Stimulated activated effector memory CD8-positive, alpha-beta T cell treated with anti-CD3 and anti-CD28 coated beads, Interleukin-12 subunit alpha, Interleukin-12 subunit beta, amount 100 ng/mL, for 72 hours (primary cell): ENCODE measurements at regions not wholly inside any gene's neighbourhood (a gene's known extent, or its start where the extent isn't known, plus 50 kb on each side); places are given as distances from the start of the nearest gene placed in this dataset.

Source experiments
- ATAC-seq: fragments of 150-1000 bp; cut with Tn5 transposase; 2 replicates; pipeline ENCODE4 v1.10.0; 2021
- DNase-seq, 2 donors: peaks; one replicate each; pipeline ENCODE4 v3.0.0; 2021 to 2022; ENCODE audit warnings: low spot score in 2 of 2
- H3K27ac Mint-ChIP-seq: one replicate; pipeline ENCODE4 v1.8.0; 2022; ENCODE audit warnings: mild to moderate bottlenecking, mixed read lengths
- H3K36me3 Mint-ChIP-seq: one replicate; pipeline ENCODE4 v1.8.0; 2022; ENCODE audit warnings: mild to moderate bottlenecking, mixed read lengths
- H3K4me1 Mint-ChIP-seq: one replicate; pipeline ENCODE4 v1.8.0; 2022; ENCODE audit warnings: mixed read lengths
- H3K4me3 Mint-ChIP-seq: one replicate; pipeline ENCODE4 v1.8.0; 2022; ENCODE audit warnings: mild to moderate bottlenecking, mixed read lengths
- H3K9me3 Mint-ChIP-seq: one replicate; pipeline ENCODE4 v1.8.0; 2022; ENCODE audit warnings: mixed read lengths

GRCh38 chr10:113414543-113414942 lies 138.3 kb upstream of the HABP2 start:
- no peaks in the 10 kb centered on the region for H3K4me1 Mint-ChIP-seq
- DNase-seq (no peak), ATAC-seq (no peak)
- H3K4me3 Mint-ChIP-seq, result no peak overlapping the region
- H3K36me3 Mint-ChIP-seq, result no peaks in the 10 kb centered on the region
- peaks cover 3% of the 10 kb centered on the region for H3K9me3 Mint-ChIP-seq
- H3K27ac Mint-ChIP-seq, result no peak overlapping the region

- Mint-ChIP-seq H3K4me3 (no peak overlapping the region), H3K4me1 (no peaks in the 10 kb centered on the region), H3K36me3 (no peaks in the 10 kb centered on the region), H3K27ac (no peak overlapping the region), H3K9me3 (peaks cover 7% of the 10 kb centered on the region)
- ATAC-seq (no peak), DNase-seq (no peak)
Measured at GRCh38 chr10:113415246-113415645, 137.6 kb upstream of the HABP2 start.

GRCh38 chr10:113420057-113420732 lies 132.7 kb upstream of the HABP2 start:
- no peaks in the 10 kb centered on the region for H3K36me3 Mint-ChIP-seq
- DNase-seq, result no peak
- H3K4me3 Mint-ChIP-seq, result no peak overlapping the region
- H3K4me1 Mint-ChIP-seq, result no peaks in the 10 kb centered on the region
- peaks cover 9% of the 10 kb centered on the region for H3K9me3 Mint-ChIP-seq
- ATAC-seq, result no peak
- no peak overlapping the region for H3K27ac Mint-ChIP-seq

GRCh38 chr10:113420733-113421675 lies 131.8 kb upstream of the HABP2 start:
- DNase-seq (no peak), ATAC-seq (no peak)
- Mint-ChIP-seq H3K4me3 (no peak overlapping the region), H3K27ac (no peak overlapping the region), H3K36me3 (no peaks in the 10 kb centered on the region), H3K9me3 (peaks cover 9% of the 10 kb centered on the region), H3K4me1 (no peaks in the 10 kb centered on the region)

- Mint-ChIP-seq H3K4me3 (no peak overlapping the region), H3K27ac (no peak overlapping the region), H3K4me1 (no peaks in the 10 kb centered on the region), H3K36me3 (no peaks in the 10 kb centered on the region), H3K9me3 (peaks cover 9% of the 10 kb centered on the region)
- ATAC-seq (no peak), DNase-seq (no peak)
Measured at GRCh38 chr10:113422371-113422770, 130.5 kb upstream of the HABP2 start.

GRCh38 chr10:113423981-113424721 lies 128.7 kb upstream of the HABP2 start:
- DNase-seq, result no peak
- H3K4me3 Mint-ChIP-seq, result no peak overlapping the region
- no peaks in the 10 kb centered on the region for H3K36me3 Mint-ChIP-seq
- no peak for ATAC-seq
- no peaks in the 10 kb centered on the region for H3K4me1 Mint-ChIP-seq
- no peak overlapping the region for H3K27ac Mint-ChIP-seq
- peaks cover 6% of the 10 kb centered on the region for H3K9me3 Mint-ChIP-seq

- ATAC-seq, result no peak
- H3K36me3 Mint-ChIP-seq, result no peaks in the 10 kb centered on the region
Measured at GRCh38 chr10:113425008-113425407, 127.8 kb upstream of the HABP2 start.

GRCh38 chr10:113425541-113425951 lies 127.3 kb upstream of the HABP2 start:
- Mint-ChIP-seq H3K27ac (no peak overlapping the region), H3K4me1 (no peaks in the 10 kb centered on the region), H3K9me3 (peaks cover 1% of the 10 kb centered on the region), H3K36me3 (no peaks in the 10 kb centered on the region), H3K4me3 (no peak overlapping the region)
- ATAC-seq, result no peak
- DNase-seq, result no peak

More at GRCh38 chr10:113425008-113425407, 127.8 kb upstream of the HABP2 start:
- no peaks in the 10 kb centered on the region for H3K4me1 Mint-ChIP-seq
- no peak for DNase-seq
- no peak overlapping the region for H3K4me3 Mint-ChIP-seq
- no peak overlapping the region for H3K27ac Mint-ChIP-seq
- peaks cover 5% of the 10 kb centered on the region for H3K9me3 Mint-ChIP-seq

GRCh38 chr10:113426181-113426877 lies 126.5 kb upstream of the HABP2 start:
- H3K9me3 Mint-ChIP-seq, result peaks cover 4% of the 10 kb centered on the region
- no peak for DNase-seq
- H3K4me3 Mint-ChIP-seq, result no peak overlapping the region
- H3K36me3 Mint-ChIP-seq, result no peaks in the 10 kb centered on the region
- H3K27ac Mint-ChIP-seq, result no peak overlapping the region
- ATAC-seq, result no peak
- no peaks in the 10 kb centered on the region for H3K4me1 Mint-ChIP-seq

GRCh38 chr10:113427236-113427735 lies 125.6 kb upstream of the HABP2 start:
- no peak overlapping the region for H3K27ac Mint-ChIP-seq
- no peaks in the 10 kb centered on the region for H3K36me3 Mint-ChIP-seq
- DNase-seq (no peak), ATAC-seq (no peak)
- peaks cover 4% of the 10 kb centered on the region for H3K9me3 Mint-ChIP-seq
- no peak overlapping the region for H3K4me3 Mint-ChIP-seq
- no peaks in the 10 kb centered on the region for H3K4me1 Mint-ChIP-seq

GRCh38 chr10:113427811-113428558 lies 124.9 kb upstream of the HABP2 start:
- Mint-ChIP-seq H3K9me3 (peaks cover 4% of the 10 kb centered on the region), H3K4me1 (no peaks in the 10 kb centered on the region), H3K4me3 (no peak overlapping the region), H3K27ac (no peak overlapping the region), H3K36me3 (no peaks in the 10 kb centered on the region)
- ATAC-seq (no peak), DNase-seq (no peak)

- no peaks in the 10 kb centered on the region for H3K36me3 Mint-ChIP-seq
- peaks cover 4% of the 10 kb centered on the region for H3K9me3 Mint-ChIP-seq
- H3K27ac Mint-ChIP-seq, result no peak overlapping the region
- DNase-seq (no peak), ATAC-seq (no peak)
- no peaks in the 10 kb centered on the region for H3K4me1 Mint-ChIP-seq
- no peak overlapping the region for H3K4me3 Mint-ChIP-seq
Measured at GRCh38 chr10:113430634-113431397, 122.0 kb upstream of the HABP2 start.

- Mint-ChIP-seq H3K9me3 (peaks cover 4% of the 10 kb centered on the region), H3K4me3 (no peak overlapping the region), H3K36me3 (no peaks in the 10 kb centered on the region), H3K4me1 (no peaks in the 10 kb centered on the region), H3K27ac (no peak overlapping the region)
- ATAC-seq (no peak), DNase-seq (no peak)
Measured at GRCh38 chr10:113431398-113432160, 121.3 kb upstream of the HABP2 start.
